Amniotic epithelial cell (primary cell): ENCODE measurements at regions not wholly inside any gene's neighbourhood (a gene's known extent, or its start where the extent isn't known, plus 50 kb on each side); places are given as distances from the start of the nearest gene placed in this dataset.

Source experiments
- DNase-seq: peaks from one replicate; pipeline ENCODE4 v3.0.0-alpha.2; 2010; ENCODE audit warnings: low read depth

- no peak for DNase-seq
These were observed 215.2 kb upstream of the SSTR1 start for GRCh38 chr14:37992499-37992898.

GRCh38 chr14:37994846-37995372 lies 212.8 kb upstream of the SSTR1 start:
- DNase-seq = no peak

GRCh38 chr14:37997017-37997416 lies 210.7 kb upstream of the SSTR1 start:
- no peak for DNase-seq

- no peak for DNase-seq
These were observed 207.4 kb upstream of the SSTR1 start for GRCh38 chr14:38000340-38000739.

- DNase-seq = no peak
These were observed 206.2 kb upstream of the SSTR1 start for GRCh38 chr14:38001501-38001900.

GRCh38 chr14:38003746-38004609 lies 203.7 kb upstream of the SSTR1 start:
- no peak for DNase-seq

- no peak for DNase-seq
These were observed 203.2 kb upstream of the SSTR1 start for GRCh38 chr14:38004610-38004879.

- DNase-seq = peak; percentile 94
These were observed 196.5 kb upstream of the SSTR1 start for GRCh38 chr14:38011156-38011555.

- peak; percentile 2 for DNase-seq
These were observed 195.6 kb upstream of the SSTR1 start for GRCh38 chr14:38012056-38012455.

- DNase-seq = no peak
These were observed 191.2 kb upstream of the SSTR1 start for GRCh38 chr14:38016497-38016896.

- no peak for DNase-seq
These were observed 185.8 kb upstream of the SSTR1 start for GRCh38 chr14:38021861-38022260.

- DNase-seq = no peak
These were observed 184.9 kb upstream of the SSTR1 start for GRCh38 chr14:38022775-38023174.

GRCh38 chr14:38038171-38038570 lies 169.5 kb upstream of the SSTR1 start:
- DNase-seq = no peak

GRCh38 chr14:38038986-38039385 lies 168.7 kb upstream of the SSTR1 start:
- DNase-seq = no peak

GRCh38 chr14:38039496-38039895 lies 168.2 kb upstream of the SSTR1 start:
- peak; percentile 59 for DNase-seq

GRCh38 chr14:38040411-38040810 lies 167.3 kb upstream of the SSTR1 start:
- DNase-seq = no peak

- peak; percentile 37 for DNase-seq
These were observed 165.4 kb upstream of the SSTR1 start for GRCh38 chr14:38042322-38042721.

- DNase-seq = no peak
These were observed 163.0 kb upstream of the SSTR1 start for GRCh38 chr14:38044710-38045109.

GRCh38 chr14:38045461-38045860 lies 162.2 kb upstream of the SSTR1 start:
- DNase-seq = no peak

- no peak for DNase-seq
These were observed 161.5 kb upstream of the SSTR1 start for GRCh38 chr14:38046160-38046559.

- no peak for DNase-seq
These were observed 160.4 kb upstream of the SSTR1 start for GRCh38 chr14:38047195-38047902.

- no peak for DNase-seq
These were observed 154.0 kb upstream of the SSTR1 start for GRCh38 chr14:38053666-38054065.

- no peak for DNase-seq
These were observed 151.4 kb upstream of the SSTR1 start for GRCh38 chr14:38056270-38056669.
